ENCODE measurements at regions not wholly inside any gene's neighbourhood (a gene's known extent, or its start where the extent isn't known, plus 50 kb on each side); places are given as distances from the start of the nearest gene placed in this dataset.

- TF ChIP-seq CTCF (IDR thresholded peaks at IDR 0.05) (no peak), POLR2A (IDR thresholded peaks at IDR 0.05) (no peak)
Observed at GRCh38 chr17:55986817-55987216, 166.5 kb upstream of the ANKFN1 start.

All from breast epithelium (tissue), 3 donors.